HG03095 (cell line): ENCODE measurements at regions not wholly inside any gene's neighbourhood (a gene's known extent, or its start where the extent isn't known, plus 50 kb on each side); places are given as distances from the start of the nearest gene placed in this dataset.
"Not testable (repeated sequence)": the region's sequence is repeated elsewhere in the genome, so short reads cannot be mapped to it uniquely, and the experiment has no call there.

ENCODE experiments used
- ATAC-seq: cut with Tn5 transposase; IDR thresholded peaks from one replicate; pipeline ENCODE4 v1.9.1; 2021; ENCODE audit warnings: moderate library complexity; ENCODE audit not compliant: unreplicated experiment

DNA sequence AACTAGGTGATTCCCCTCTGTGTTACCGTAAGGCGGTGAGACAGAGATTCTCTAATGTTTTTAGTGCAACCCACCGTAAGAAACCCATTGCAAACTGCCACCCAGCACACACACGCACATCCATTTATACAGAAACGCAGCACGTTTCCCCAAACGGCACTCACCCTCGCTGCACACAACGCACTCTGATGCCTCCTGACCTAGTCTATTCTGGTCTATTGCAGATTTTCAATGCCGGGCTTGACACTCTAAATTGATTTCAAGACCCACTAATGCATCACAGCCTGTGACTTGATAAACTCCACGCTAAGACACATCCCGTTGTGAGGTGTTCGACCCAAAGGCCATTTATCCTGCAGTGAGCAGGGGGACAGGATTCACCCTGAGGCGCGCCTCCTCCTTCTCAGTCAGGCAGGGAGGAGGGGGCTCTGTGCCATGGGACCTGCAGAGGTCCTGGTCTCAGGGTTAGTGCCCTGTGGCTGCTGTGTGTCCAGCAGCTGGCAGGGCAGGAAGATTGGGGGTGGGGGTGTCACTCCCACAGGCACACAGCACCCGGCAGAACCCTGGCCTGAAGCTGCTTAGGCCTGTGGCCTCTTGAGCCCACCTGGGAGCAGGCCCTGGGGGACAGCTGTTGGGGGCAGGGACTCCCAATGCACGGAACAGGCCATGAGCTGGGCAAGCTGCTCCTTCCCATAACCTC is 335.6 kb downstream of the PREX1 start:
- no peak for ATAC-seq

- no peak for ATAC-seq
These were observed 336.6 kb downstream of the PREX1 start for GRCh38 chr20:48490961-48491831.

DNA sequence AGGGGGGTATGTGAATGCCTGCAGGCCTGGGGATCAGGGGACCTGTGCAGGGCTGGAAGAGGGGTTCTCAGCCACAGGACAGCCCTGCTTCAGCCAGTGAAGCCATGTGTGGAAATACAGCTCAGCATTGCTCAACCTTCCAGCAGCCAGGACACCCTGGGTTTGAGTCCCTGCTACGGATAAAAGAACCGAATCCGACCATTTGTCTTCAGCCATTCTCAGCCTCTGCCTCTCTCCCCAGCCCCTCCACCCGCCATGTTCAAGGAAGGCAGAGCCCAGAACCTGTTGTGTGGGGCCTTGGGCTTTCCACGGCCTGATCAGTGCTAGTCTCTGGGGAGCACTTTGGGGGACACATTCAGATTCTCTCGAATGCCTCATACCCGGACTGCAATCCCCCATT is 337.5 kb downstream of the PREX1 start:
- ATAC-seq = not testable (repeated sequence)

- no peak for ATAC-seq
These were observed 338.1 kb downstream of the PREX1 start for GRCh38 chr20:48489656-48490055.

DNA sequence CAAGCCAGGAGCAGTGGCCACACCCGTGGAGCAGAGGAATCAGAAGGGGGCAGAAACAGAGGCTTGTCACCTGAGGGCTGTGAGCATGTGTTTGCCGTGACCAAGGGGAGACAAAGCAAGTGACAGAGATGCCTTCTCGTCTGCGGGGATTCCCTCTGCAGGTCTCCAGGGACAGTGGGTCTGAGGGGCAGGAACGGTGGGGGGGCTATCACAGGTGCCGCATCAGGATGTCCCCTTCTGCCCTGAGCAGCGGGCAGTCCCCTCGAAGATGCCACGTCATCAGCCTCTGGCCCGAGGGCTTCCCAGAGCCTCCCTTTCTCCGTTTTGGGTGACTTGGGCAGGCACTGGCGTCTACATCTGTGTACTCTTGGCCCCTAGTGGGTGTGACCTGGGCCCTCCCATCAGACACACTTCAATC is 338.7 kb downstream of the PREX1 start:
- ATAC-seq = no peak

DNA sequence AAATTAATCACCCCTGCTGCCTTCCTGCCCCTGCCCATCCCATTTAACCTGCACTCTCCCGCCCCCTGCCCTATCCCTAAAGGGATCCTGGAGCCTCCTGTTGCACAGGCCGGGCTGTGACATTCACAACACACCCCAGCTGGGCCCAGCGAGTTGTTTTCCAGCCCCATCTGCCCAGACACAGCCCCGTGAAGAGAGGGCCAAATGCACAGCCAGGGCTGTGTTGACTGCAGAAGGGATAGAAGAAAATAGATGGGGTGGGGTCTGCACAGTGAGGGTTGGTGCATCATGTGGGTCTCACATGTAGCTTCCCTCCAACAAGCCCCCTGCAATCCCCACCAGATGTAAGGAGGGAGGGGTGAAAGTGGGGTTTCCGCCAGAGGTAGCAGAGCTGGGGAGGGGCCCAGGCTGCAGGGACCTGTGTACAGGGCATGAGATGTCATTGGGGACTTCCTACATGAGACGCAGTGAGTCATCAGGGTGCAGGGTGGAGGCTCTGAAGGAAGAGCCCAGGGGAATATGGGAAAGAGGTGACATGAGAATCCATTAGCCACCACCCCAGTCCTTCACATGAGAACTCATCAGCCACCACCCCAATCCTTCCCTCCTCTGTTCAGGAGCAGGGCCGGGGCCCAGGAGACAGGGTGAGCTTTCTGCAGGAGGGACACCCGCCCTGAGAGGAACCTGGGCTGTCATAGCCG is 339.3 kb downstream of the PREX1 start:
- not testable (repeated sequence) for ATAC-seq

DNA sequence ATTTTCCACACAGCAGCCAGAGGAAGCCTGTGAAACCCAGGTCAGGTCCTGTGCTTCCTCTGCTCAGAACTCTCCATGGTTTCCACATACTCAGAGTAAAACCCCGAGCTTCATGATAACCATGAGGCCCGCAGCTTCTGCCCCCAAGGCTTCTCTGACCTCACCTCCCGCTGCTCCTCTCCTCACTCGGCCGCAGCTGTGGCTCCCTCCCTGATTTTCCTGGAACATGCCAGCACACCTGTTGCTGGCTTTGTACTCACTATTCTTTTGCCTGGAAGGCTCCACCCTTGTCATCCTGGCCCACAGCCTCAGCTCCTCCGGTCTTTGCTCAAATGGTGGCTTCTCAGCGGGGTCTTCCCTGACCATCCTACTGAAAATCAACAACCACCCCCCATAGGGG is 341.7 kb downstream of the PREX1 start:
- no peak for ATAC-seq

- not testable (repeated sequence) for ATAC-seq
These were observed 342.6 kb downstream of the PREX1 start for GRCh38 chr20:48485153-48485552.

DNA sequence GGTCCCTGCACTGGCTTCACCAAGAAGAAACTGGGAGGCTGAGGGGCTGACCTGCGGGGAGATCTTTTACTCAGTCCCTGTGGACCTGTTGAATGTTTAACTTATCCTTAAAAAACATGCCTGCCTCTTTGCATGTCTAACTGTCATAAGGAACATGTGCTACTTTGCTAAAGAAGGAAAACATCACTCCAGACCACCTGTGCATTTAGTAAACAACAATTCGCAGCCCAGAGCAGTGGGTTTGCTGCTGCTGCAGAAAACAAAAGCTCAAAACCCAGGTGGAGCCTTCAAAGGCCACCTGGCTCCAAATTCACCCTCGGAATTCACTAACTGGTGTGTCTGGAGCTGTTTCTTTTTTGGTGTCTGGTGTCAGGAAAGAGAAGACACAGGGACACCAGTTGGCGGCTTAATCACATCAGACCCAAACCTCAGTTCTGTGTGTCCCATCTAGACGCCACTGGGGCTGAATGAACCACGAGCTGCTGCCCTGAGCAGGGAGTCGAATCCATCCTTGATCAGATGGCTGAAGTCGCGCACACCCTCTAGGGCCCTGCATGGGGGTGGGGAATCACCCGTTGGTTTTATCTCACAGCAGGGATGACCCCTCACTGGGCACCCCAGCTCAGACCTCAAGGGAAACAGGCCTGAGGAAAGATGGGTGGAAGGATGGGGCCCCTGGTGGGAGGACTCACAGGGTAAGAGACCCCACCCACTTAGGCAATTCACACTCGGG is 344.3 kb downstream of the PREX1 start:
- no peak for ATAC-seq

GRCh38 chr20:48482790-48483189 is 345.0 kb downstream of the PREX1 start:
- no peak for ATAC-seq

GRCh38 chr20:48480216-48480772 is 347.5 kb downstream of the PREX1 start:
- ATAC-seq = no peak

GRCh38 chr20:48478806-48479585 is 348.8 kb downstream of the PREX1 start:
- ATAC-seq = no peak

DNA sequence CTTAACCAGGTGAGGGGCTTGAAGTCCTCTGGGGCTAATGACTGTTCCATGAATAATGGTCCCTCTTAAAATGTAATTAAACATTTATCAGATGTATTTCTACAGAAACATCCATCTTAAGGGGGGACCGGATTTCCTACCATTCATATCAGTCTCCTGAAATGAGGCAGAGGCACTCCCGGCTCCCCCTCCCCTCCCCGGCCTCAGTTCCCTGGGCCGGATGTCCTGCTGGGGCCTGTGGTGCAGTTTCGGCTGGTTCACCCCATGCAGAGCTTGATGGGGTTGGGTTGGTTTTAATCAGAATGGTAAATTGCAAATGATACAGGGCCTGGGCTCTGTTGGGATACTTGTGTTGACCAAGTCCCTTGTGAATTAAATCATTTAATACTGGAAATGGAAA is 349.4 kb downstream of the PREX1 start:
- no peak for ATAC-seq

- no peak for ATAC-seq
These were observed 350.9 kb downstream of the PREX1 start for GRCh38 chr20:48476854-48477253.

DNA sequence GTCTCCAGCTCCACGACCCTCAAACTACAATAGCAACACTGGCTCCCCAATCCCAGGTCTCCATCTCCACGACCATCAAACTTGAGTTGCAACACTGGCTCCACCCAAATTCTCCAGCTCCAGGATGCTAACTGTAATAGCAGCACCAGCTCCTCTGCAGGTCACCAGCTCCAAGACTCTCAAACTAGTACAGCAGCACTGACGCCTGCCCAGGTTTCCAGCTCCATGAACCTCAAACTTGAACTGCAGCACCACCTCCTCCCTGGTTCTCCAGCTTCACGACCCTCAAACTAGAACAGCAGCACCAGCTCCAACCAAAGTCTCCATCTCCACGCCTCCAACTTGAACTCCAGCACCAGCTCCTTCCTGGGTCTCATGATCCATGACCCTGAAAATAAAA is 353.8 kb downstream of the PREX1 start:
- no peak for ATAC-seq

DNA sequence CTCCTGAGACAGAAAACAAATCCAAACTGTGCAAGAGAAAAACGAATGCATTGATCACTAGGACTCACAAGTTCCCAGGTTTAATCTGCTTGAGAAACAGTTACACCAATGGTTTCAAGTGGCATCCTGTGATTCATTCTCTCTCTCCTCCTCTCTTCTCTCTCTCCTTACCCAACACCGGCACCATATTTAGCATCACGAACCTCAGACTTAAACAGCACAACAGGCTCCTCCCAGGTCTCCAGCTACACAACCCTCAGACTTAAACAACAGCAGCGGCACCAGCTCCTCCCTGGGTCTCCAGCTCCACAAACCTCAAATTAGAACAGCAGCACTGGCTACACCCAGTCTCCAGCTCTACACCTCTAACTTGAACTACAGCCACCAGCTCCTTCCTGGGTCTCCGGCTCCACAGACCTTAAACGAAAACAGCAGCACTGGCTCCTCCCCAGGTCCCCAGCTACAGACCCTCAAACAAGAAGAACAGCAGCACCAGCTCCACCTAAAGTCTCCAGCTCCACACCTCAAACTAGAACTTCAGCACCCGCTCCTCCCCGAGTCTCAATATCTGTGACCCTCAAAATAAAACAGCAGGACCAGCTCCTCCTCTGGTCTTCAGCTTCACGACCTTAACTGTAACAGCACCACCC is 355.9 kb downstream of the PREX1 start:
- ATAC-seq = no peak

GRCh38 chr20:48471176-48471575 is 356.6 kb downstream of the PREX1 start:
- ATAC-seq = no peak

- ATAC-seq = no peak
These were observed 357.7 kb downstream of the PREX1 start for GRCh38 chr20:48470141-48470540.

DNA sequence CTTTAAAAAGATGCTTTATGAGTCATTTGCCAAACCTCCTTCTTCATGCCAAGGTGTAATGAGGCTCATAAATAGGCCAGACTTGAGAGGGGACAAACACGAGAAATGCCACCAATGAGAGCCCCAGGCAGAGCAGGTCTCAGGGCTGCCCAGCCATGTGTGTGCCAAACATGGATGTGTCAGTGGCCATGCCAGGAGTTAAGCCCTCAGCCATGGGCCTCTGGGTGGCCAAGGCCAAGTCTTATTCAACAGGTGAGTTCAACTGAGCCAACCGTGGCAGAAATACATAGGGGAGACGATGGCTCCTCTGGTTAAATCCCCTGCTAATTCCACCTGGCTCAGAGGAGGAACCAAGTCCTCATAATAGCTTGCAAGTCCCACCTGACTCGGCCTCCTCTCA is 358.8 kb downstream of the PREX1 start:
- no peak for ATAC-seq
